MM.1S (cell line): ENCODE measurements at regions not wholly inside any gene's neighbourhood (a gene's known extent, or its start where the extent isn't known, plus 50 kb on each side); places are given as distances from the start of the nearest gene placed in this dataset.

Experiments
- EZH2 ChIP-seq: fragments of 300-600 bp; sonication (generic); optimal IDR thresholded peaks from 2 replicates; pipeline ENCODE3; 2017; ENCODE audit warnings: low read depth, mild to moderate bottlenecking, antibody characterized with exemption, low read length, mixed read lengths
- EZH2phosphoT487 ChIP-seq: fragments of 300-600 bp; sonication (generic); IDR thresholded peaks from 2 replicates; pipeline ENCODE4 v1.6.1; 2018; ENCODE audit warnings: antibody characterized with exemption, low read length
- TF ChIP-seq, protein P1 (sequence below): fragments of 300-600 bp; sonication (generic); IDR thresholded peaks from 2 replicates; pipeline ENCODE4 v1.5.1; 2016; ENCODE audit warnings: antibody characterized with exemption, low read length, mixed read lengths

DNA sequence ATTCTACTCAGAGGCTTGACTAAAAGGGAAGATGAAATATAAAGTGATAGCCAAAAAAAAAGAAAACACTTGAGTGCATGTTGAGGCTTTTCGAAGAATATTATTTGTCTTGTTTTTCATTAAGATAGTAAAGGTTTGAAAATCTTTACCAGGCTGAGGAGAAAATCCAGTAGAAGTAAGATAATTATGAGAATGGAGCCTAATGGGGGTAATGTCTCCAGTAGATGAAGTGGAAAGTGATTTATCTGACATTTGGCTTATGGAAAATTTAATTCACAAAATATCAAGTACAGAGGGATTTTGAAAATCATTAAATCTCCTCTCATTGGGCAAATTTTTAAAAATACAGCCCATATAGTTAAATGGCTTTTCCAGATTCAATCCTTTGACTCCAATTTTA, 274.9 kb downstream of the SPRY2 start:
- TF ChIP-seq, protein P1, sequence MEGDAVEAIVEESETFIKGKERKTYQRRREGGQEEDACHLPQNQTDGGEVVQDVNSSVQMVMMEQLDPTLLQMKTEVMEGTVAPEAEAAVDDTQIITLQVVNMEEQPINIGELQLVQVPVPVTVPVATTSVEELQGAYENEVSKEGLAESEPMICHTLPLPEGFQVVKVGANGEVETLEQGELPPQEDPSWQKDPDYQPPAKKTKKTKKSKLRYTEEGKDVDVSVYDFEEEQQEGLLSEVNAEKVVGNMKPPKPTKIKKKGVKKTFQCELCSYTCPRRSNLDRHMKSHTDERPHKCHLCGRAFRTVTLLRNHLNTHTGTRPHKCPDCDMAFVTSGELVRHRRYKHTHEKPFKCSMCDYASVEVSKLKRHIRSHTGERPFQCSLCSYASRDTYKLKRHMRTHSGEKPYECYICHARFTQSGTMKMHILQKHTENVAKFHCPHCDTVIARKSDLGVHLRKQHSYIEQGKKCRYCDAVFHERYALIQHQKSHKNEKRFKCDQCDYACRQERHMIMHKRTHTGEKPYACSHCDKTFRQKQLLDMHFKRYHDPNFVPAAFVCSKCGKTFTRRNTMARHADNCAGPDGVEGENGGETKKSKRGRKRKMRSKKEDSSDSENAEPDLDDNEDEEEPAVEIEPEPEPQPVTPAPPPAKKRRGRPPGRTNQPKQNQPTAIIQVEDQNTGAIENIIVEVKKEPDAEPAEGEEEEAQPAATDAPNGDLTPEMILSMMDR = no peak
- TF ChIP-seq EZH2 = no peak
- TF ChIP-seq EZH2phosphoT487 = no peak
